GM18951 (cell line): ENCODE measurements at regions not wholly inside any gene's neighbourhood (a gene's known extent, or its start where the extent isn't known, plus 50 kb on each side); places are given as distances from the start of the nearest gene placed in this dataset.

Source experiments
- POLR2A ChIP-seq: IDR thresholded peaks from 4 replicates; pipeline ENCODE4 v1.6.1; 2011; ENCODE audit warnings: mild to moderate bottlenecking; ENCODE audit not compliant: insufficient read length, insufficient read depth; ENCODE audit errors: extremely low read depth
- in situ Hi-C: fragments of 300-500 bp; cut with MboI; formaldehyde crosslinking; loops from one replicate; pipeline ENCODE4 v1.12.0; 2022; ENCODE audit warnings: low sequenced_read_pairs, mixed read lengths, inconsistent platforms; ENCODE audit not compliant: unreplicated experiment

DNA sequence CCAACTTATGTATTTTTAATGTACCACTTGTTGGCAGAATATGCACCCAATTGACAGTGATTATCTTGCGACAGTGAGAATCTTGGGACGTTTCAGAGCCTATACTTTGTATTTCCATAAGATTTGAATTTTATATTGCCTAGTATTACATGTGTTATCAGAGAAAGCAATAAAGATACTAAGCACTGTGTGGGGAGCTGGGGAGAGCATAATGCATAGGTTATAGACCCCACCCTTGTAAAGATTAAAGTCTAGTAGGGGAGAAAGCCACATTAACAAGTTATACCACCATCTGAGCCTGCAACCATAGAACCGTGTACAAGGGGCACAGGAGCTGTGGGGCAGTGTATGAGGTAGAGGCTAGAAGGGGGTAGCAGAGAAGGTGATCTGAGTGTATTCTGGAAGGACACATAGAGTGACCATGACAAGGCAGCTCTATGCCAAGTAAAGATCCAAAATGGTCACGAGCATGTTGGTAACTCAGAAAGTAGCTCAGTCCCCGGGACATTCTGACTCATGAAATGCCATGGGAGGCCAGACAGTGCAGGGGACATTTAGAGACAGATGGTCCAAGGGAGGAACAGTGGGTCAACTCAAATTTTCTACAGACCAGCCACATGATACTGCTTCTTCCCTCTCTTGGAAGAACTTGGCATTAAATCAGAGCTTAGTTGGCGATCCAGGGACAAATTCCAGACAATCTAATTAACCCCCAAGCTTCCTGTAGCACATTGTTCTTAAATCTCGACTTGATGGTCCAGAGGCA, 84.5 kb downstream of the ADRA2A start:
- in situ Hi-C loops, result no loop called here
- TF ChIP-seq POLR2A, result no peak

DNA sequence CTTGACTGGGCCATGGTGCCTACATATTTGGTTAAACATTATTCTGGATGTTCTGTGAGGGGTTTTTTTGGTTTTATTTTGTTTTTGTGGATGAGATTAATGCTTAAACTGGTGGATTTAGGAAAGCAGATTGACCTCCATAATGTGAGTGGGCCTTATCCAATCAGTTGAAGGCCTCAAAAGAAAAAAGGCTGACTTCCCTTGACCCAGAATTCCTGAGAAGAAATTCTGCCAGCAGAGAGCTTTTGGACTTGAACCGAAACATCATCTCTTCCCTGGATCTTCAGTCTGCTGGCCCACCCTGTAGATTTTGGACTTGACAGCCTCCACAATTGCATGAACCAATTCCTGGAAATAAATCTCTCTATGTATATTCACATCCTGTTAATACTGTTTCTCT, 94.4 kb downstream of the ADRA2A start:
- TF ChIP-seq POLR2A, result no peak

DNA sequence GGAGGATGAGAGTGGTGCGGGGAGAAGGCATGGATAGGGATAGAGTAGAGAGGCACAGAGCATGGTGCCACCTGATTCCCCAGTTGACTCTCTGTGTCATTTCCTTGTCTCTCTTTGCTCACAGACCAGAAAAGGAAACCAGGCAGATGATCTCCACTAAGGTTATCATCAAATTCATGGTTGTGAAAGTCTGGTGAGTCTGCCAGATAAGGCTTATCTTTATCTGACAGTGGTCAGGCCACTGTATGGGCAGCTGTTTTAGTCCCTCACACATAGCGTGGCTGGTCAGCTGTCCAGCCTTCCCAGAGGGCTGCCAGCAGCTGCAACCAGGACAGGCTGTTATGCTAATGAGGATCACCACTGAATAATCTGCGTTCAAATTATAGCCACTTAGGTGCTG, 99.0 kb downstream of the ADRA2A start:
- in situ Hi-C loops, result no loop called here
- no peak for TF ChIP-seq POLR2A

More for the DNA sequence above, 94.4 kb downstream of the ADRA2A start:
- in situ Hi-C loops, result no loop called here

DNA sequence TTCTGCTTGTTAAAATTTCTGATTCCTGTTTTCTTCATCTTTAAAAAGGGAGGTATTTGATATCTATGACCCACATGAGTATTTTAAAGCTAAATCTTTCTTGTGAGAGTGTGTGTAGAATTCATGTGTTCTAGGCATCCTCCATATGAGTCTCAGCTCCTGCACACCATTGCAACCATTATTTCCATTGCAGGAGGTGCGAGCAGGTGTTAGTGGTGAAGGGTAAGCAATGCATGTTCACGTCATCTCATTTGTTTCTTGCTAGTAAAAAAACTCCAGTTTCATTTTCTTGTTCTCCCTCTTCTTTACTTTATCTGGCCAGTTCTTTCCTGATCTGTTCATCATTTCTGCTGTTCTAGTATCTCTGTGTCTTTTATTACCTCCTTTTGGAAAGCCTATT, 100.5 kb downstream of the ADRA2A start:
- in situ Hi-C loops, result no loop called here
- no peak for TF ChIP-seq POLR2A

DNA sequence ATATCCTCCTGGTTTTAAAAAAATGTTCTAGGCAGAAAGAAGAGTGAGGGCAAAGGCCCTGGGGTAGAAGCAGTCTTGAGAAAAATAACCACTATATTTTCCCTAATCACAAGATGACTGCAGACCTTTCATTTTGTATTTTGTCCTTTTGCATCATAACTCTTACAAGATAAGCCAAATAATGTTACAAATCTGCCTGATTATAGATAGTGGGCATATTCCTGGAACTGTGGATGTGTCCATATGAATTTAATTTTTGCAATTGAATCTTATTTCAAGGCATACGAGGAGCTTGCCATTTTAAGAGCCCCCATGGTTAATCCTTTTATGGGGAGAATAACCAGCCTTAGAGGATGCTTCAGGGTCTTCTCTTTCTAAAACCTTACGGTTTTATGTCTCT, 102.7 kb downstream of the ADRA2A start:
- in situ Hi-C loops, result no loop called here
- TF ChIP-seq POLR2A, result no peak

DNA sequence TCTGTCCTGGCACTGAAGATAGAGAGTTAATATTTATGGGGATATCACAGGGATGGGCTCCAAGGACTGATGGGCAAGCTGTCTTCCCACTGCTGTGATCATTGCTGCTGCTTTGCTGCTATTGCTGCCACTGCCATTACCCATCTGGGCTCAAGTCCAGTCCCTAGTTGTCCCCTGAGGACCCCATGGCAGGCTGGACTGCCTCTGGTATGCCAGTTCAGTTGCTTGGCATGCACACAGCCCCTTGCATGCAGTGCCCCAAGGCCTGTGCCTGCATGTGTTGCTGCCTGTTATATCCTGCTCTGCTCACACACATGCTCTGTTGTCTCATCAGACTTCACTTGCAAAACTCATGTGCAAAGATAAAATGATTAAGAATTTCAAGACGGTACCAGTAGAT, 109.5 kb downstream of the ADRA2A start:
- no peak for TF ChIP-seq POLR2A
- in situ Hi-C loops, result no loop called here

DNA sequence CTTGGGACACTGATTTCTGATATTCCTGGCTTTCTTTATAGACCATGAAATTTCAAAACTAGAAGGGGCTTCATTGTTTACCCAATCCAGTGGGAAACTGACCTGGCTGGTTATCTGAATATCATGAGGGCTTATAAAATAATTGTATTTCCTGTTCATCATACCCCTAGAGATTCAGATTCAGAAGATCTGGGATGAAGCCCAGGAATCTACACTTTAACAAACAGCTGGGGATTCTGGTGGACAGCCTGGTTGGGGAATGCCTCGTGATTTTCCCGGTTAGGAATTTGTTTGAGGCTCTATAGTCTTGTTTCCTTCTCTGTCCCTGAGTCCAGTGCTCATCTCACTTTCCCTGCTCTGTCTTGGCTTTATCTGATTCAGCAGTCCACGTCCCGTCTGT, 110.3 kb downstream of the ADRA2A start:
- no peak for TF ChIP-seq POLR2A
- in situ Hi-C loops, result no loop called here

DNA sequence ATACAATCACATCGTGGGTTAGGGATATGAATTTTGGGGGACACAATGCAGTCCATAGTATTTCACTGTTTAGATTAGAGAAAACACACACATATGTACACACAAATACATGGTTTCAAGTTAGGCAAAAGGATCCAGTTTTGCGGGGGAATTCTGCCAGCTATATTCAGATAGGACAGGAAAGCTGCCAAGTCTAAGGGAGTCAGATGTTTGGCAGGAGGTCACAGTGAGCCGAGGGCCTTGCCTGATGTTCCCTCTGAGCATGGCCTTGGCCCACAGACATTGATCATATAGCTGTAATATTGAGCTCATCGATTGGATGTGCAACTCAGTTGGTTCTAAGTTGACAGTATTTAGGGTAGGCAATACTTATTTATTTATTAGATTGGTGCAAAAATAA, 122.8 kb downstream of the ADRA2A start:
- no peak for TF ChIP-seq POLR2A
- in situ Hi-C loops, result no loop called here

DNA sequence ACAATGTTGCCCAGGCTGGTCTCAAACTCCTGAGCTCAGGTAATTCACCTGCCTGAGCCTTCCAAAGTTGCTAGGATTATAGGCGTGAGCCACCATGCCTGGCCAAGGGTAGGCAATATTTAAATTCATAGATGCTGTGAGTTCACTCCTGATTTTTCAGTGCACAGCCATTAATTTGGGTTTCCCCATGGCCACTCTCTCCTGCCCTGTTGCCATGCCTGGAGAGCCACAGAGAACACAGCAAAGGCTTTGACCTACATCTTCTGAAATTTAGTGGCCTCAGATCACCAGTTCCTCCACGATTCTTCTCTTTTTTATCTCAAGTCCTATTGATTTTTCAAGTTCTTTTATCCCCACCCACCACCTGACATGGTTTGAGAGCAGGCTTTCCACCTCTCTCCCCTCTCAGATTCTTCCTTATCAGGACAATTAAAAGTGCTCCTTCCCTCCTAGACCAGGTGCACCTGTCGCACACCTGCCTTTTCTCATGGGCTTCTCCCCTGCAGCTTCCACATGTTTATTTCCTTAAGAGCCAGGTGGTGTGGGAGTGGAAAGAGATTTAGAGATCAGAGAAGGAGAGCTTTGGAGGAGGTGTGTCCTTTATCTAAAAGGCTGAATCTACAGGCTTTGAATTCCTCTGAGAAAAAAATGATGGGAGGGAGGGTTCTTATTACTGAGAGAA, 123.8 kb downstream of the ADRA2A start:
- TF ChIP-seq POLR2A, result no peak
- in situ Hi-C loops, result no loop called here

DNA sequence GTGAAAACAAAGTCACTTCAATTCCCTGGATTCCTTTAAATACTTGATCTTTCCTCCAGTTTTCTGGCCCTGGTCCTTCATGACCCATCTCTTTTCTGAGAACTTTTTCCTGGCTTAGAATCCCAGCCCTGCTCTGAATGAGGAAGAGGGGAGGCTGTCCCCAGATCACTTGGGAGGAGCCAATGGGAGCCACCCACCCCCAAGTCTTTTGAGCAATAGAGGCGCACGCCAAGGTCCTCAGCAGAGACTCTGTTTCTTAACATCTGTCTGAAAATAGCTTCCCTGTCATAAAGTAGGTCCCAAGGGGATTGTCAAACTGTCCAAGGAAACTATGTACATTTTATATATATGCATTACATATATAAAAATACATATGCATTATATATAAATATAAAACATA, 126.8 kb downstream of the ADRA2A start:
- in situ Hi-C loops, result no loop called here

DNA sequence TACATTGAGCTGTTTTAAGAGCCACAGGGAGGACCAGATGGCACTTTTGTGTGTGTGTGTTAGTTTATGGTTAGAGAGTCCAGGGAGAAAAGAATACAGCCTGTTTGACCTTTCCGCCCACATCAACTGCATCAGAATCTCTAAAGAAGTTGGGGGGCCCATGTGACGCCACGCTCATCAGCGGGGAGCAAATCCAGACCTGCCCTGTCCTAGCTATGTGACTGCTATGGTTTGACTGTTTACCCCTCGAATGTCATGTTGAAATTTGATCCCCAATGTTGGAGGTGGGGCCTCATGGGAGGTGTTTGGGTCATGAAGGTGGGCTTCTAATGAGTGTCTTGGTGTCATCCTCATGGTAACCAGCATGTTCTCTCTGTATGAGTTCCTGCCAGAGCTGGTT, 128.0 kb downstream of the ADRA2A start:
- in situ Hi-C loops, result no loop called here
- no peak for TF ChIP-seq POLR2A

More for the DNA sequence above, 126.8 kb downstream of the ADRA2A start:
- TF ChIP-seq POLR2A, result no peak

DNA sequence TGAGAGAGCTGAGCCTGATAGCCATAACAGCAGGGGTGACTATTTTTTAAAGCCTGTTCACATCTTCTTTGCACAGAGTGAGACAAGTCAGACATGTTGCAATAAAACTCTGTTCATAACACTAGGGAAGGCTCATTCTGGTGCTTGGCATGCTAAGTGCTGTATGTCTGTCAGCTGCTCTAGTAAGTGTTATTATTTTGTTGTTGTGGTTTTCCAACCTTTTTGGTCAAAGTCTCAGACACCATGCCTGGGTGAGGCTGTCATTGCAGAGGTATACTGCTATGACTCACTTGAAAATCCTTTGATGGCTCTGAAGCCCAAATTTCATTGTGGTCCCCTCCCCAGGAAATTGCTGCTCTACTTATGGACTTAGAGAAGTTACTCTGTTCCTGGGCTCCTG, 129.7 kb downstream of the ADRA2A start:
- in situ Hi-C loops, result no loop called here
- no peak for TF ChIP-seq POLR2A

DNA sequence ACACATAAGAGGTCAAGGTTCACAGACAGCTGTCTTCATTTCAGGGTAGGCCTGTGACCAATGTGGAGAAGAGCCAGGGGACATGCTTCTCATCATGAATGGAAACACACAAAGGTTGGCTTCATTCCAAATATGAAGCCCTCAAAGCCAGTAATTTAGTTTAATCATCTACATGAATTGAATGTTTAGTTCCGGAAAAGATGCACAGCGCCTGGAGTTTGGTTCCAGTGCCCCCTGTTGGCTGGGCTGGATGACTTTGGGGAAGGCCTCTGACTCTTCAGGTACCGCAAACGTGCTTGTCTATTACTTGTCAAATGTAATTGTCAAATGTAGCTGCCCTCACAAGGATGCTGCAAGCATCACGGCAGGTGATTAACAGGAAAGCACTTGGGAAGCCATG, 130.7 kb downstream of the ADRA2A start:
- TF ChIP-seq POLR2A, result no peak
- in situ Hi-C loops, result no loop called here

DNA sequence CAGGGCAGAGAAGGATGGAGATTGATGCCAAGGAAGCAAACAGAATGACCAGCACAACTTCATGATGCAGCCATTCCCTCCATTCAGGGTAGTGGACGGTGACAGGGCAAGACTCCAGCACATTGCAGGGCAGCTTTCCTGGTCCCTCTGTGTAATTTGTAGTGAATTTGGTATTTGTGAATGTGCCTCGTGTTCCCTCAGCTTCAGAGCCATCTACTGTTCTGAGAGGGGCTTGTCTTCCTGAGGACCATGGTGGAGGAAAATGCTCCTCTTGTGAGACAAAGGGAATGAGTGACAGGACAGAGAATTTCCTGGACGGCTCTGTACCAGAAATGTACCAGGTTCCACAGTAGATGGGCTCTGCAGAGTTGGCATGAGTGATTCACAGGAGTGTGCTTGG, 132.1 kb downstream of the ADRA2A start:
- TF ChIP-seq POLR2A, result no peak
- in situ Hi-C loops, result no loop called here
